ENCODE measurements at regions not wholly inside any gene's neighbourhood (a gene's known extent, or its start where the extent isn't known, plus 50 kb on each side); places are given as distances from the start of the nearest gene placed in this dataset.
"Not testable (repeated sequence)": the region's sequence is repeated elsewhere in the genome, so short reads cannot be mapped to it uniquely, and the experiment has no call there.

- Histone ChIP-seq H3K9ac (ENCODE audit: low read length) (no peak overlapping the region), H3K9me3 (ENCODE audit: insufficient read depth, low read length) (no peaks in the 10 kb centered on the region), H3K27ac (ENCODE audit: low read length) (no peak overlapping the region), H3K27me3 (ENCODE audit: low read depth, low read length) (no peaks in the 10 kb centered on the region), H3K4me1 (ENCODE audit: low read length) (no peaks in the 10 kb centered on the region), H3K4me2 (ENCODE audit: low read length) (no peak overlapping the region), H3K4me3 (ENCODE audit: low read length) (no peak overlapping the region), H4K20me1 (ENCODE audit: insufficient read depth, low read length) (no peaks in the 10 kb centered on the region), H2AFZ (ENCODE audit: low read depth, low read length) (no peak overlapping the region), H3K36me3 (replicated peaks; ENCODE audit: low read depth, low read length) (no peaks in the 10 kb centered on the region), H3K79me2 (ENCODE audit: low read length) (no peaks in the 10 kb centered on the region)
- TF ChIP-seq CTCF (IDR thresholded peaks at IDR 0.05; ENCODE audit: low read depth, low read length), result no peak
Observed at GRCh38 chr6:5833120-5833519, 173.6 kb downstream of the NRN1 start.

GRCh38 chr6:5832668-5833067, 174.1 kb downstream of the NRN1 start:
- no peaks in the 10 kb centered on the region for H3K9me3 ChIP-seq (ENCODE audit: insufficient read depth, low read length)
- no peaks in the 10 kb centered on the region for H3K27me3 ChIP-seq (ENCODE audit: low read depth, low read length)
- no peaks in the 10 kb centered on the region for H3K36me3 ChIP-seq (replicated peaks; ENCODE audit: low read depth, low read length)
- no peak for TF ChIP-seq CTCF (IDR thresholded peaks at IDR 0.05; ENCODE audit: low read depth, low read length)
- H3K79me2 ChIP-seq (ENCODE audit: low read length), result no peaks in the 10 kb centered on the region
- no peak overlapping the region for H3K27ac ChIP-seq (ENCODE audit: low read length)
- H3K4me3 ChIP-seq (ENCODE audit: low read length), result no peak overlapping the region
- H3K9ac ChIP-seq (ENCODE audit: low read length), result no peak overlapping the region
- no peak overlapping the region for H2AFZ ChIP-seq (ENCODE audit: low read depth, low read length)
- no peaks in the 10 kb centered on the region for H4K20me1 ChIP-seq (ENCODE audit: insufficient read depth, low read length)
- H3K4me1 ChIP-seq (ENCODE audit: low read length), result no peaks in the 10 kb centered on the region
- no peak overlapping the region for H3K4me2 ChIP-seq (ENCODE audit: low read length)

- H3K36me3 ChIP-seq (replicated peaks; ENCODE audit: low read depth, low read length); H3K79me2 ChIP-seq (ENCODE audit: low read length); H3K27me3 ChIP-seq (ENCODE audit: low read depth, low read length); H3K9ac ChIP-seq (ENCODE audit: low read length); H3K27ac ChIP-seq (ENCODE audit: low read length); H4K20me1 ChIP-seq (ENCODE audit: insufficient read depth, low read length); H3K4me1 ChIP-seq (ENCODE audit: low read length); H3K4me3 ChIP-seq (ENCODE audit: low read length); H2AFZ ChIP-seq (ENCODE audit: low read depth, low read length); H3K9me3 ChIP-seq (ENCODE audit: insufficient read depth, low read length); H3K4me2 ChIP-seq (ENCODE audit: low read length): not testable (repeated sequence)
Observed at GRCh38 chr6:5831219-5831862, 175.4 kb downstream of the NRN1 start.

GRCh38 chr6:5828296-5828695, 178.4 kb downstream of the NRN1 start:
- H2AFZ ChIP-seq (ENCODE audit: low read depth, low read length), result no peak overlapping the region
- H3K27ac ChIP-seq (ENCODE audit: low read length), result no peak overlapping the region
- no peaks in the 10 kb centered on the region for H3K27me3 ChIP-seq (ENCODE audit: low read depth, low read length)
- H3K36me3 ChIP-seq (replicated peaks; ENCODE audit: low read depth, low read length), result no peaks in the 10 kb centered on the region
- no peak overlapping the region for H3K4me3 ChIP-seq (ENCODE audit: low read length)
- no peak overlapping the region for H3K4me2 ChIP-seq (ENCODE audit: low read length)
- no peaks in the 10 kb centered on the region for H3K9me3 ChIP-seq (ENCODE audit: insufficient read depth, low read length)
- no peak for TF ChIP-seq CTCF (IDR thresholded peaks at IDR 0.05; ENCODE audit: low read depth, low read length)
- TF ChIP-seq EZH2phosphoT487 (IDR thresholded peaks at IDR 0.05; ENCODE audit: low read depth), result no peak
- no peaks in the 10 kb centered on the region for H4K20me1 ChIP-seq (ENCODE audit: insufficient read depth, low read length)
- no peaks in the 10 kb centered on the region for H3K79me2 ChIP-seq (ENCODE audit: low read length)
- no peak overlapping the region for H3K9ac ChIP-seq (ENCODE audit: low read length)
- H3K4me1 ChIP-seq (ENCODE audit: low read length), result no peaks in the 10 kb centered on the region

All from OCI-LY3 (cell line).